Endothelial cell of umbilical vein (primary cell): ENCODE measurements at regions not wholly inside any gene's neighbourhood (a gene's known extent, or its start where the extent isn't known, plus 50 kb on each side); places are given as distances from the start of the nearest gene placed in this dataset.

Source experiments
- CTCF ChIP-seq, 2 donors: IDR thresholded peaks; 1 replicate in 1 of 2; 2 replicates in 1 of 2; pipeline ENCODE4 v1.5.1; 2011; ENCODE audit warnings: low read length in 2 of 2, mild to moderate bottlenecking in 2 of 2, moderate library complexity in 2 of 2, control low read depth in 1 of 2, inconsistent platforms in 1 of 2, low read depth in 1 of 2; ENCODE audit not compliant: insufficient read depth in 1 of 2; ENCODE audit errors: extremely low read depth in 1 of 2
- EZH2 ChIP-seq: IDR thresholded peaks from 2 replicates; pipeline ENCODE4 v1.6.1; 2012; ENCODE audit warnings: borderline replicate concordance, low read depth, mild to moderate bottlenecking, moderate library complexity, low read length, inconsistent platforms; ENCODE audit not compliant: severe bottlenecking
- FOS ChIP-seq: IDR thresholded peaks from 2 replicates; pipeline ENCODE4 v1.6.1; 2011; ENCODE audit warnings: mild to moderate bottlenecking, low read length, moderate library complexity, borderline replicate concordance; ENCODE audit not compliant: insufficient read depth
- JUN ChIP-seq: IDR thresholded peaks from 2 replicates; pipeline ENCODE4 v1.6.1; 2011; ENCODE audit warnings: borderline replicate concordance, low read depth; ENCODE audit not compliant: insufficient read length, insufficient read depth
- MYC ChIP-seq: IDR thresholded peaks from one replicate; pipeline ENCODE4 v1.6.1; 2011; ENCODE audit warnings: mild to moderate bottlenecking, low read depth, low read length
- POLR2A ChIP-seq: IDR thresholded peaks from 2 replicates; pipeline ENCODE4 v1.6.1; 2012; ENCODE audit warnings: low read depth, mild to moderate bottlenecking, control low read depth, low read length
- POLR2AphosphoS5 ChIP-seq: IDR thresholded peaks from 2 replicates; pipeline ENCODE4 v1.6.1; 2012; ENCODE audit warnings: low read depth, mild to moderate bottlenecking, control low read depth, low read length, moderate library complexity; ENCODE audit not compliant: insufficient read depth

- TF ChIP-seq POLR2A: no peak
- TF ChIP-seq EZH2: no peak
- TF ChIP-seq CTCF (IDR thresholded peaks at IDR 0.05; ENCODE audit: extremely low read depth in 1 of 2, insufficient read depth in 1 of 2, low read depth in 1 of 2, low read length in 2 of 2): no peak
- TF ChIP-seq FOS: no peak
- no peak for TF ChIP-seq POLR2AphosphoS5
- no peak for TF ChIP-seq MYC
- no peak for TF ChIP-seq JUN
Observed at GRCh38 chr7:114156178-114156577, 237.4 kb upstream of the PPP1R3A start.
